Kidney epithelial cell (primary cell): ENCODE measurements at regions not wholly inside any gene's neighbourhood (a gene's known extent, or its start where the extent isn't known, plus 50 kb on each side); places are given as distances from the start of the nearest gene placed in this dataset.
"Not testable (repeated sequence)": the region's sequence is repeated elsewhere in the genome, so short reads cannot be mapped to it uniquely, and the experiment has no call there.

Experiments
- DNase-seq: peaks from one replicate; pipeline ENCODE4 v3.0.0-alpha.2; 2010; ENCODE audit warnings: low read depth
- H3K27me3 ChIP-seq: 2 replicates; pipeline ENCODE4 v1.6.0; 2011; ENCODE audit warnings: low read length; ENCODE audit not compliant: control insufficient read depth, insufficient read depth
- H3K36me3 ChIP-seq: 2 replicates; pipeline ENCODE4 v1.5.1; 2011; ENCODE audit warnings: low read length; ENCODE audit not compliant: control insufficient read depth, insufficient read depth
- H3K4me3 ChIP-seq: 2 replicates; pipeline ENCODE4 v1.5.1; 2011; ENCODE audit warnings: low read depth, mild to moderate bottlenecking, control low read depth, low read length
- CTCF ChIP-seq: IDR thresholded peaks from 2 replicates; pipeline ENCODE4 v1.5.1; 2011; ENCODE audit warnings: mild to moderate bottlenecking, moderate library complexity, low read length, control low read depth, inconsistent platforms; ENCODE audit not compliant: insufficient read depth, poor library complexity, severe bottlenecking

- no peak for DNase-seq
- Histone ChIP-seq H3K4me3 (no peak overlapping the region), H3K36me3 (no peaks in the 10 kb centered on the region), H3K27me3 (no peaks in the 10 kb centered on the region)
- no peak for TF ChIP-seq CTCF
Measured at GRCh38 chr4:133323670-133324069, 174.6 kb downstream of the PCDH10 start.

GRCh38 chr4:133320576-133321170 lies 171.6 kb downstream of the PCDH10 start:
- Histone ChIP-seq H3K36me3 (no peaks in the 10 kb centered on the region), H3K4me3 (no peak overlapping the region), H3K27me3 (no peaks in the 10 kb centered on the region)
- DNase-seq, result no peak
- TF ChIP-seq CTCF, result peak; percentile 70

GRCh38 chr4:133316909-133317308 lies 167.8 kb downstream of the PCDH10 start:
- no peak for DNase-seq
- H3K36me3 ChIP-seq, result no peaks in the 10 kb centered on the region
- TF ChIP-seq CTCF, result no peak
- H3K27me3 ChIP-seq, result no peaks in the 10 kb centered on the region
- H3K4me3 ChIP-seq, result no peak overlapping the region

- no peak for TF ChIP-seq CTCF
- Histone ChIP-seq H3K36me3 (no peaks in the 10 kb centered on the region), H3K4me3 (no peak overlapping the region), H3K27me3 (no peaks in the 10 kb centered on the region)
- DNase-seq, result no peak
Measured at GRCh38 chr4:133314991-133315390, 165.9 kb downstream of the PCDH10 start.

GRCh38 chr4:133287396-133287795 lies 138.3 kb downstream of the PCDH10 start:
- no peak for TF ChIP-seq CTCF
- Histone ChIP-seq H3K27me3 (no peaks in the 10 kb centered on the region), H3K4me3 (no peak overlapping the region), H3K36me3 (no peaks in the 10 kb centered on the region)
- no peak for DNase-seq

GRCh38 chr4:133278591-133278990 lies 129.5 kb downstream of the PCDH10 start:
- TF ChIP-seq CTCF, result no peak
- no peak for DNase-seq
- Histone ChIP-seq H3K4me3 (no peak overlapping the region), H3K36me3 (no peaks in the 10 kb centered on the region), H3K27me3 (no peaks in the 10 kb centered on the region)

GRCh38 chr4:133277940-133278339 lies 128.8 kb downstream of the PCDH10 start:
- H3K36me3 ChIP-seq, H3K4me3 ChIP-seq, H3K27me3 ChIP-seq, DNase-seq: not testable (repeated sequence)
